BLaER1 treated with 17β-estradiol and CSF1 and Interleukin-3, amounts not matched to agents 10 nM and 100 nM (cell line): ENCODE measurements at regions not wholly inside any gene's neighbourhood (a gene's known extent, or its start where the extent isn't known, plus 50 kb on each side); places are given as distances from the start of the nearest gene placed in this dataset.
"Not testable (repeated sequence)": the region's sequence is repeated elsewhere in the genome, so short reads cannot be mapped to it uniquely, and the experiment has no call there.

Experiments used
- H3K27ac ChIP-seq, 11 experiments: shearing (Covaris generic); formaldehyde crosslinking; 2 replicates each; pipeline ENCODE4 v1.8.1; 2022
- H3K27me3 ChIP-seq, 11 experiments: shearing (Covaris generic); formaldehyde crosslinking; 2 replicates each; pipeline ENCODE4 v1.8.1; 2022
- H3K36me3 ChIP-seq, 11 experiments: shearing (Covaris generic); formaldehyde crosslinking; 2 replicates each; pipeline ENCODE4 v1.8.1; 2022
- H3K4me1 ChIP-seq, 10 experiments: shearing (Covaris generic); formaldehyde crosslinking; 2 replicates each; pipeline ENCODE4 v1.8.1; 2022
- H3K4me2 ChIP-seq, 11 experiments: shearing (Covaris generic); formaldehyde crosslinking; 2 replicates each; pipeline ENCODE4 v1.8.1; 2022
- H3K4me3 ChIP-seq, 10 experiments: shearing (Covaris generic); formaldehyde crosslinking; 2 replicates each; pipeline ENCODE4 v1.8.1; 2022
- H3K9ac ChIP-seq, 11 experiments: shearing (Covaris generic); formaldehyde crosslinking; 2 replicates each; pipeline ENCODE4 v1.8.1; 2022
- H3K9me3 ChIP-seq, 11 experiments: shearing (Covaris generic); formaldehyde crosslinking; replicated peaks in 1 of 11; 2 replicates each; pipeline ENCODE4 v1.8.1; 2022
- H4K20me1 ChIP-seq, 11 experiments: shearing (Covaris generic); formaldehyde crosslinking; 2 replicates each; pipeline ENCODE4 v1.8.1; 2022
- Cebpa-rat ChIP-seq, 11 experiments: shearing (Covaris generic); IDR thresholded peaks; 2 replicates each; pipeline ENCODE4 v1.8.1; 2022

DNA sequence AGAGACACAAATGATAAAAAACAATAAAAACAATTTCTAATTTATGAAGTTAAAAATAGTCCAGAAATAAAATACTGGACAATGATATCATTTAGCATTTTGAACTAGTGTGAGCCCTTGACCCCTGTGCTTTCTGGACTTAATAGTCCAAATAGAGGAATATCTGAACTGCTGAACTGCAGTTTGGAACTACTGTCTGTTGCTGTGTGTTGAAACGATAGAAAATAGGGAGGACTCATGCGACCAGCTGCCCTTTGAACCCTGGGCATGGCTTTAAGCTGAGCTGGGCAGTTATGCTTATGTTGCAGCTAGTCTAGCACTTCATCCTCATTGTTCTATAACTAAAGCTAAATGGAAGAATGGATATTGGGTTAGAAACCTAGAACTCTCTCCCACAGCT is 99.5 kb downstream of the FMR1NB start:
- no peaks in the 10 kb centered on the region for H3K9me3 ChIP-seq
- no peaks in the 10 kb centered on the region for H3K27me3 ChIP-seq
- H3K4me3 ChIP-seq, result no peak overlapping the region

DNA sequence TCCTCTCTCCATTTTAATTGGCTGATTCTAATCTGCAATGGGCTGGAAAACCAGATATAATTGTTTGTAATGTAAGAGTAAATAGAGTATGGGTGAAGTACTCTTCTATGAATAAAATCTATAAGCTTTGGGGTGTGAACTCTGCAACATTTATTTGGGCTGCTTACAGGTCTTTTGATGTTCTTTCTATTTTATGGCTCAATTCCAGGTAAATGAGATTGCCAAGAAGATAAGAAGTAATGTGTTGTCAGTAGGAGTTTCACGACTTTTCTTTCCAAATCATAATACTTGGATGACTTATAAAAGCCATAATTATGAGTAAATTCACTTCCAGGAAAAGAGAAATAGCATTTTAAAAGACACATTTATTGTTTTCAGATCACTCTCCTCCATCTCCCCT is 103.5 kb downstream of the FMR1NB start:
- H3K9ac ChIP-seq, result no peak overlapping the region
- H3K4me1 ChIP-seq, result no peaks in the 10 kb centered on the region
- no peaks in the 10 kb centered on the region for H4K20me1 ChIP-seq
- H3K4me2 ChIP-seq, result no peak overlapping the region
- H3K27me3 ChIP-seq, result no peaks in the 10 kb centered on the region
- no peak overlapping the region for H3K4me3 ChIP-seq
- TF ChIP-seq Cebpa-rat (IDR thresholded peaks at IDR 0.05), result no peak
- no peaks in the 10 kb centered on the region for H3K36me3 ChIP-seq
- no peaks in the 10 kb centered on the region for H3K9me3 ChIP-seq
- no peak overlapping the region for H3K27ac ChIP-seq

More for the DNA sequence above, 99.5 kb downstream of the FMR1NB start:
- TF ChIP-seq Cebpa-rat (IDR thresholded peaks at IDR 0.05), result no peak
- Histone ChIP-seq H3K4me1 (no peaks in the 10 kb centered on the region), H4K20me1 (no peaks in the 10 kb centered on the region), H3K9ac (no peak overlapping the region), H3K27ac (no peak overlapping the region), H3K36me3 (no peaks in the 10 kb centered on the region), H3K4me2 (no peak overlapping the region)

GRCh38 chrX:148120151-148120550 is 139.0 kb downstream of the FMR1NB start:
- peaks cover 14 to 33% (median 24%) of the 10 kb centered on the region in 11 experiments for H3K9me3 ChIP-seq
- no peak for TF ChIP-seq Cebpa-rat (IDR thresholded peaks at IDR 0.05)
- H3K27me3 ChIP-seq, result no peaks in the 10 kb centered on the region
- H3K4me1 ChIP-seq, result no peaks in the 10 kb centered on the region
- no peak overlapping the region for H3K4me2 ChIP-seq
- H3K27ac ChIP-seq, result no peak overlapping the region
- 0 out of 22 replicates have a peak, but pooled peaks cover 0 to 4% (median 0%) of the 10 kb centered on the region in 11 experiments for H3K36me3 ChIP-seq
- H4K20me1 ChIP-seq, result no peaks in the 10 kb centered on the region
- H3K4me3 ChIP-seq, result no peak overlapping the region
- no peak overlapping the region for H3K9ac ChIP-seq

GRCh38 chrX:148120999-148121623 is 140.0 kb downstream of the FMR1NB start:
- no peaks in the 10 kb centered on the region for H4K20me1 ChIP-seq
- no peak for TF ChIP-seq Cebpa-rat (IDR thresholded peaks at IDR 0.05)
- no peaks in the 10 kb centered on the region for H3K27me3 ChIP-seq
- H3K4me2 ChIP-seq, result no peak overlapping the region
- H3K36me3 ChIP-seq, result 0 out of 22 replicates have a peak, but pooled peaks cover 0 to 4% (median 0%) of the 10 kb centered on the region in 11 experiments
- H3K9me3 ChIP-seq, result peaks cover 14 to 33% (median 24%) of the 10 kb centered on the region in 11 experiments
- H3K27ac ChIP-seq, result no peak overlapping the region
- no peaks in the 10 kb centered on the region for H3K4me1 ChIP-seq
- H3K4me3 ChIP-seq, result no peak overlapping the region
- no peak overlapping the region for H3K9ac ChIP-seq

GRCh38 chrX:148128872-148129505 is 147.9 kb downstream of the FMR1NB start:
- H3K27ac ChIP-seq, H3K9me3 ChIP-seq, H3K4me2 ChIP-seq, H3K9ac ChIP-seq, H3K36me3 ChIP-seq, H3K27me3 ChIP-seq, H4K20me1 ChIP-seq, H3K4me3 ChIP-seq: not testable (repeated sequence)
- peaks cover 0 to 13% (median 8%) of the 10 kb centered on the region in 10 experiments; a peak in 12 of 20 replicates for H3K4me1 ChIP-seq

- Histone ChIP-seq H3K4me2 (peak overlapping the region in 7 of 11 experiments; percentile 10 to 55 (median 32); a peak in 10 of 22 replicates), H4K20me1 (no peaks in the 10 kb centered on the region), H3K9me3 (peaks cover under 1 to 21% (median 15%) of the 10 kb centered on the region in 11 experiments; a peak in 20 of 22 replicates)
Observed at GRCh38 chrX:148133105-148133725, 152.1 kb downstream of the FMR1NB start.

GRCh38 chrX:148134578-148134977 is 153.4 kb downstream of the FMR1NB start:
- no peak for TF ChIP-seq Cebpa-rat (IDR thresholded peaks at IDR 0.05)
- Histone ChIP-seq H3K9ac (no peak overlapping the region; a peak in 1 of 22 replicates), H3K4me2 (peak overlapping the region in 6 of 11 experiments; percentile 10 to 55 (median 35); a peak in 8 of 22 replicates)

More at GRCh38 chrX:148133105-148133725, 152.1 kb downstream of the FMR1NB start:
- TF ChIP-seq Cebpa-rat (IDR thresholded peaks at IDR 0.05), result no peak
- Histone ChIP-seq H3K9ac (peak overlapping the region in 2 of 11 experiments; percentile 30 to 40; a peak in 5 of 22 replicates), H3K27me3 (no peaks in the 10 kb centered on the region), H3K27ac (peak overlapping the region in 6 of 11 experiments; percentile 2 to 63 (median 46); a peak in 9 of 22 replicates), H3K36me3 (no peaks in the 10 kb centered on the region), H3K4me1 (peaks cover 0 to 32% (median 15%) of the 10 kb centered on the region in 10 experiments; a peak in 12 of 20 replicates), H3K4me3 (no peak overlapping the region)

GRCh38 chrX:148135738-148136137 is 154.6 kb downstream of the FMR1NB start:
- peak overlapping the region in 3 of 11 experiments; percentile 23 to 63 (median 45); a peak in 1 of 22 replicates for H3K27ac ChIP-seq
- no peak overlapping the region for H3K4me3 ChIP-seq
- H4K20me1 ChIP-seq, result no peaks in the 10 kb centered on the region
- H3K9ac ChIP-seq, result no peak overlapping the region
- H3K36me3 ChIP-seq, result no peaks in the 10 kb centered on the region
- no peak for TF ChIP-seq Cebpa-rat (IDR thresholded peaks at IDR 0.05)
- peaks cover 0 to 32% (median 15%) of the 10 kb centered on the region in 10 experiments; a peak in 12 of 20 replicates for H3K4me1 ChIP-seq
- H3K9me3 ChIP-seq, result peaks cover 17 to 47% (median 39%) of the 10 kb centered on the region in 11 experiments
- H3K4me2 ChIP-seq, result no peak overlapping the region
- H3K27me3 ChIP-seq, result no peaks in the 10 kb centered on the region

More at GRCh38 chrX:148134578-148134977, 153.4 kb downstream of the FMR1NB start:
- Histone ChIP-seq H4K20me1 (no peaks in the 10 kb centered on the region), H3K36me3 (no peaks in the 10 kb centered on the region), H3K4me1 (peaks cover 0 to 32% (median 15%) of the 10 kb centered on the region in 10 experiments; a peak in 12 of 20 replicates), H3K27me3 (no peaks in the 10 kb centered on the region), H3K4me3 (no peak overlapping the region), H3K27ac (peak overlapping the region in 4 of 11 experiments; percentile 12 to 63 (median 46); a peak in 5 of 22 replicates), H3K9me3 (peaks cover 10 to 35% (median 28%) of the 10 kb centered on the region in 11 experiments)

GRCh38 chrX:148146121-148146520 is 165.0 kb downstream of the FMR1NB start:
- Histone ChIP-seq H3K4me2 (no peak overlapping the region), H3K27ac (no peak overlapping the region)
- no peak for TF ChIP-seq Cebpa-rat (IDR thresholded peaks at IDR 0.05)

More at GRCh38 chrX:148146121-148146520, 165.0 kb downstream of the FMR1NB start:
- Histone ChIP-seq H3K36me3 (no peaks in the 10 kb centered on the region), H3K4me1 (peaks cover 0 to 11% (median 5%) of the 10 kb centered on the region in 10 experiments; a peak in 7 of 20 replicates), H3K4me3 (no peak overlapping the region), H3K27me3 (no peaks in the 10 kb centered on the region), H3K9me3 (peaks cover 0 to 23% (median 7%) of the 10 kb centered on the region in 11 experiments; a peak in 11 of 22 replicates), H3K9ac (no peak overlapping the region), H4K20me1 (no peaks in the 10 kb centered on the region)
